OCI-LY1 (cell line): ENCODE measurements at regions not wholly inside any gene's neighbourhood (a gene's known extent, or its start where the extent isn't known, plus 50 kb on each side); places are given as distances from the start of the nearest gene placed in this dataset.

Source experiments
- EZH2 ChIP-seq: fragments of 200-600 bp; sonication (generic), shearing (Covaris generic); IDR thresholded peaks from 2 replicates; pipeline ENCODE4 v1.8.0; 2017; ENCODE audit warnings: borderline replicate concordance, mixed run types, mild to moderate bottlenecking, antibody characterized with exemption, low read length, moderate library complexity, mixed read lengths
- TF ChIP-seq, protein P1 (sequence below): fragments of 200-600 bp; sonication (generic), shearing (Covaris generic); IDR thresholded peaks from 2 replicates; pipeline ENCODE4 v1.5.1; 2017; ENCODE audit warnings: mild to moderate bottlenecking, antibody characterized with exemption, low read length, moderate library complexity, mixed read lengths

- TF ChIP-seq, protein P1, sequence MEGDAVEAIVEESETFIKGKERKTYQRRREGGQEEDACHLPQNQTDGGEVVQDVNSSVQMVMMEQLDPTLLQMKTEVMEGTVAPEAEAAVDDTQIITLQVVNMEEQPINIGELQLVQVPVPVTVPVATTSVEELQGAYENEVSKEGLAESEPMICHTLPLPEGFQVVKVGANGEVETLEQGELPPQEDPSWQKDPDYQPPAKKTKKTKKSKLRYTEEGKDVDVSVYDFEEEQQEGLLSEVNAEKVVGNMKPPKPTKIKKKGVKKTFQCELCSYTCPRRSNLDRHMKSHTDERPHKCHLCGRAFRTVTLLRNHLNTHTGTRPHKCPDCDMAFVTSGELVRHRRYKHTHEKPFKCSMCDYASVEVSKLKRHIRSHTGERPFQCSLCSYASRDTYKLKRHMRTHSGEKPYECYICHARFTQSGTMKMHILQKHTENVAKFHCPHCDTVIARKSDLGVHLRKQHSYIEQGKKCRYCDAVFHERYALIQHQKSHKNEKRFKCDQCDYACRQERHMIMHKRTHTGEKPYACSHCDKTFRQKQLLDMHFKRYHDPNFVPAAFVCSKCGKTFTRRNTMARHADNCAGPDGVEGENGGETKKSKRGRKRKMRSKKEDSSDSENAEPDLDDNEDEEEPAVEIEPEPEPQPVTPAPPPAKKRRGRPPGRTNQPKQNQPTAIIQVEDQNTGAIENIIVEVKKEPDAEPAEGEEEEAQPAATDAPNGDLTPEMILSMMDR = no peak
- no peak for TF ChIP-seq EZH2
These were observed 122.6 kb downstream of the BCL2L11 start for GRCh38 chr2:111243295-111243694.
